Spleen (tissue), 7 donors: ENCODE measurements at regions not wholly inside any gene's neighbourhood (a gene's known extent, or its start where the extent isn't known, plus 50 kb on each side); places are given as distances from the start of the nearest gene placed in this dataset.

Experiments
- POLR2A ChIP-seq, 3 donors: fragments of 450-650 bp; IDR thresholded peaks; one replicate each; pipeline ENCODE4 v1.5.1; 2017; ENCODE audit warnings: antibody characterized with exemption in 3 of 3, mild to moderate bottlenecking in 1 of 3
- TF ChIP-seq, protein P1 (sequence below), 11 experiments: fragments of 200-600 bp in 7 of 11; fragments of 450-650 bp in 4 of 11; sonication (generic) in 4 of 11; IDR thresholded peaks in 8 of 11; conservative IDR thresholded peaks in 3 of 11; 1 replicate in 7 of 11; 2 replicates in 4 of 11; pipeline versions ENCODE4 v1.4.0 to v1.8.0; 2016 to 2021; ENCODE audit warnings: antibody characterized with exemption in 11 of 11, inconsistent platforms in 4 of 11, mild to moderate bottlenecking in 1 of 11
- donor health status: DM: no; HTN: no; CAD: no; lungs with moderate emphysema.
- donor health status: DM: no; HTN: no; CAD: no.
- donor health status: DM: no; HTN: no; CAD: no.

DNA sequence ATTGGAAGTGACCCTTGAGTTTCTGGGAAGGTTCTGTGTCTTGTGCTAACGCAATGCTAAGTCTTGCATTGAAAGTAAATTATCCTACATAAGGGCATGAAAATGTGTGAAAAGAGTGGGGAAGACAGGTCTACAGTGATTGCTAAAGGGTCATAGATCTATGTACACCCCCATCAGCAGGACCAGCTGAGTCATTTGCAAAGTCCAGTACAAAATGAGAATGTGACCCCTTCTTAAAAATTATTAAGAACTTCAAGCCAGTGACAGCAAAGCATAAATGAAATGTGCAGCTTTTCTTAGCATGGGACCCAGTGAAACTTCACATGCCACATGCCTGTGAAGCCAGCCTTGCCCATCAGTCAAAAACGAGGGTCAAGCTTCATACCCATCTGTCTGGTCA lies 640.7 kb upstream of the MKI67 start:
- TF ChIP-seq, protein P1, sequence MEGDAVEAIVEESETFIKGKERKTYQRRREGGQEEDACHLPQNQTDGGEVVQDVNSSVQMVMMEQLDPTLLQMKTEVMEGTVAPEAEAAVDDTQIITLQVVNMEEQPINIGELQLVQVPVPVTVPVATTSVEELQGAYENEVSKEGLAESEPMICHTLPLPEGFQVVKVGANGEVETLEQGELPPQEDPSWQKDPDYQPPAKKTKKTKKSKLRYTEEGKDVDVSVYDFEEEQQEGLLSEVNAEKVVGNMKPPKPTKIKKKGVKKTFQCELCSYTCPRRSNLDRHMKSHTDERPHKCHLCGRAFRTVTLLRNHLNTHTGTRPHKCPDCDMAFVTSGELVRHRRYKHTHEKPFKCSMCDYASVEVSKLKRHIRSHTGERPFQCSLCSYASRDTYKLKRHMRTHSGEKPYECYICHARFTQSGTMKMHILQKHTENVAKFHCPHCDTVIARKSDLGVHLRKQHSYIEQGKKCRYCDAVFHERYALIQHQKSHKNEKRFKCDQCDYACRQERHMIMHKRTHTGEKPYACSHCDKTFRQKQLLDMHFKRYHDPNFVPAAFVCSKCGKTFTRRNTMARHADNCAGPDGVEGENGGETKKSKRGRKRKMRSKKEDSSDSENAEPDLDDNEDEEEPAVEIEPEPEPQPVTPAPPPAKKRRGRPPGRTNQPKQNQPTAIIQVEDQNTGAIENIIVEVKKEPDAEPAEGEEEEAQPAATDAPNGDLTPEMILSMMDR (IDR thresholded peaks at IDR 0.05 in 8 of 11, conservative IDR thresholded peaks at IDR 0.05 in 3 of 11) = no peak
- no peak for TF ChIP-seq POLR2A (IDR thresholded peaks at IDR 0.05)
